PC-9 (cell line): ENCODE measurements at regions not wholly inside any gene's neighbourhood (a gene's known extent, or its start where the extent isn't known, plus 50 kb on each side); places are given as distances from the start of the nearest gene placed in this dataset.

Experiments
- CTCF ChIP-seq: fragments of 200-600 bp; sonication (generic); conservative IDR thresholded peaks from 2 replicates; pipeline ENCODE4 v1.6.1; 2017; ENCODE audit warnings: mixed run types, antibody characterized with exemption, mild to moderate bottlenecking, moderate library complexity
- EZH2 ChIP-seq: fragments of 200-600 bp; sonication (generic); IDR thresholded peaks from 2 replicates; pipeline ENCODE4 v1.8.0; 2017; ENCODE audit warnings: antibody characterized with exemption, low read depth

GRCh38 chr18:22594155-22594690 is 176.5 kb upstream of the CTAGE1 start:
- TF ChIP-seq EZH2 (no peak), CTCF (no peak)
